Activated T-cell treated with anti-CD3 and anti-CD28 coated beads, Interleukin-2, amount 50 U/mL, for 4 hours (primary cell): ENCODE measurements at regions not wholly inside any gene's neighbourhood (a gene's known extent, or its start where the extent isn't known, plus 50 kb on each side); places are given as distances from the start of the nearest gene placed in this dataset.

ENCODE experiments used
- ATAC-seq, 2 donors: fragments of 200-7000 bp; cut with Tn5 transposase; one replicate each; pipeline ENCODE4 v1.10.0; 2021
- DNase-seq: peaks from one replicate; pipeline ENCODE4 v3.0.0-alpha.2; 2020
- H3K27me3 Mint-ChIP-seq: one replicate; pipeline ENCODE4 v1.8.0; 2021; ENCODE audit warnings: low read depth, mixed read lengths
- H3K36me3 Mint-ChIP-seq: one replicate; pipeline ENCODE4 v1.8.0; 2022; ENCODE audit warnings: mixed read lengths; ENCODE audit not compliant: insufficient read depth
- H3K4me1 Mint-ChIP-seq: one replicate; pipeline ENCODE4 v1.8.0; 2021; ENCODE audit warnings: low read depth, mixed read lengths
- H3K4me3 Mint-ChIP-seq: one replicate; pipeline ENCODE4 v1.8.0; 2021; ENCODE audit warnings: mild to moderate bottlenecking, moderate library complexity, mixed read lengths
- H3K9me3 Mint-ChIP-seq: one replicate; pipeline ENCODE4 v1.8.0; 2021; ENCODE audit warnings: mixed read lengths

- Mint-ChIP-seq H3K4me1 (no peaks in the 10 kb centered on the region), H3K4me3 (no peak overlapping the region), H3K27me3 (peaks cover 17% of the 10 kb centered on the region)
Observed at GRCh38 chr9:1619915-1620710, 395.0 kb upstream of the SMARCA2 start.

GRCh38 chr9:1637401-1637800 lies 377.7 kb upstream of the SMARCA2 start:
- Mint-ChIP-seq H3K36me3 (no peaks in the 10 kb centered on the region), H3K4me3 (no peak overlapping the region), H3K4me1 (no peaks in the 10 kb centered on the region), H3K9me3 (no peaks in the 10 kb centered on the region), H3K27me3 (peaks cover 3% of the 10 kb centered on the region)
- ATAC-seq = no peak
- no peak for DNase-seq

More at GRCh38 chr9:1619915-1620710, 395.0 kb upstream of the SMARCA2 start:
- Mint-ChIP-seq H3K36me3 (no peaks in the 10 kb centered on the region), H3K9me3 (no peaks in the 10 kb centered on the region)
- no peak for ATAC-seq
- DNase-seq = no peak

- no peaks in the 10 kb centered on the region for H3K36me3 Mint-ChIP-seq
- no peak for ATAC-seq
- no peak overlapping the region for H3K4me3 Mint-ChIP-seq
- H3K4me1 Mint-ChIP-seq = no peaks in the 10 kb centered on the region
- no peaks in the 10 kb centered on the region for H3K27me3 Mint-ChIP-seq
- H3K9me3 Mint-ChIP-seq = no peaks in the 10 kb centered on the region
- DNase-seq = no peak
Observed at GRCh38 chr9:1639166-1639565, 376.0 kb upstream of the SMARCA2 start.

GRCh38 chr9:1647776-1648175 lies 367.4 kb upstream of the SMARCA2 start:
- Mint-ChIP-seq H3K27me3 (no peaks in the 10 kb centered on the region), H3K4me1 (no peaks in the 10 kb centered on the region), H3K4me3 (no peak overlapping the region), H3K36me3 (no peaks in the 10 kb centered on the region), H3K9me3 (no peaks in the 10 kb centered on the region)
- DNase-seq = no peak
- ATAC-seq = no peak

- H3K36me3 Mint-ChIP-seq = no peaks in the 10 kb centered on the region
- H3K4me1 Mint-ChIP-seq = no peaks in the 10 kb centered on the region
Observed at GRCh38 chr9:1653282-1653681, 361.9 kb upstream of the SMARCA2 start.

GRCh38 chr9:1658661-1659362 lies 356.3 kb upstream of the SMARCA2 start:
- DNase-seq = no peak
- H3K4me3 Mint-ChIP-seq = no peak overlapping the region
- no peaks in the 10 kb centered on the region for H3K4me1 Mint-ChIP-seq
- ATAC-seq = no peak
- peaks cover 9% of the 10 kb centered on the region for H3K27me3 Mint-ChIP-seq
- no peaks in the 10 kb centered on the region for H3K36me3 Mint-ChIP-seq
- H3K9me3 Mint-ChIP-seq = no peaks in the 10 kb centered on the region

More at GRCh38 chr9:1653282-1653681, 361.9 kb upstream of the SMARCA2 start:
- Mint-ChIP-seq H3K4me3 (no peak overlapping the region), H3K27me3 (peaks cover 4% of the 10 kb centered on the region), H3K9me3 (no peaks in the 10 kb centered on the region)
- ATAC-seq (no peak), DNase-seq (no peak)

GRCh38 chr9:1659363-1659690 lies 355.8 kb upstream of the SMARCA2 start:
- peaks cover 5% of the 10 kb centered on the region for H3K9me3 Mint-ChIP-seq
- ATAC-seq (no peak), DNase-seq (no peak)
- H3K36me3 Mint-ChIP-seq = no peaks in the 10 kb centered on the region
- no peak overlapping the region for H3K4me3 Mint-ChIP-seq
- no peaks in the 10 kb centered on the region for H3K4me1 Mint-ChIP-seq
- peaks cover 9% of the 10 kb centered on the region for H3K27me3 Mint-ChIP-seq

GRCh38 chr9:1668441-1668840 lies 346.7 kb upstream of the SMARCA2 start:
- Mint-ChIP-seq H3K4me1 (no peaks in the 10 kb centered on the region), H3K27me3 (no peaks in the 10 kb centered on the region), H3K36me3 (no peaks in the 10 kb centered on the region), H3K9me3 (peaks cover 17% of the 10 kb centered on the region), H3K4me3 (no peak overlapping the region)
- DNase-seq (no peak), ATAC-seq (no peak)

- ATAC-seq = no peak
- H3K36me3 Mint-ChIP-seq = no peaks in the 10 kb centered on the region
- H3K4me3 Mint-ChIP-seq = no peak overlapping the region
- no peaks in the 10 kb centered on the region for H3K27me3 Mint-ChIP-seq
- no peaks in the 10 kb centered on the region for H3K4me1 Mint-ChIP-seq
- no peak for DNase-seq
- H3K9me3 Mint-ChIP-seq = no peaks in the 10 kb centered on the region
Observed at GRCh38 chr9:1673300-1673699, 341.8 kb upstream of the SMARCA2 start.

- H3K4me1 Mint-ChIP-seq = no peaks in the 10 kb centered on the region
- ATAC-seq (no peak), DNase-seq (no peak)
- no peaks in the 10 kb centered on the region for H3K9me3 Mint-ChIP-seq
- H3K36me3 Mint-ChIP-seq = no peaks in the 10 kb centered on the region
- H3K27me3 Mint-ChIP-seq = no peaks in the 10 kb centered on the region
- H3K4me3 Mint-ChIP-seq = no peak overlapping the region
Observed at GRCh38 chr9:1676771-1677170, 338.4 kb upstream of the SMARCA2 start.

- Mint-ChIP-seq H3K9me3 (no peaks in the 10 kb centered on the region), H3K36me3 (no peaks in the 10 kb centered on the region), H3K27me3 (peaks cover 6% of the 10 kb centered on the region), H3K4me1 (no peaks in the 10 kb centered on the region), H3K4me3 (no peak overlapping the region)
- no peak for DNase-seq
- ATAC-seq = no peak
Observed at GRCh38 chr9:1683951-1684350, 331.2 kb upstream of the SMARCA2 start.

- ATAC-seq = no peak
- Mint-ChIP-seq H3K36me3 (no peaks in the 10 kb centered on the region), H3K9me3 (no peaks in the 10 kb centered on the region), H3K4me1 (no peaks in the 10 kb centered on the region), H3K4me3 (no peak overlapping the region), H3K27me3 (peaks cover 6% of the 10 kb centered on the region)
- no peak for DNase-seq
Observed at GRCh38 chr9:1698991-1699390, 316.2 kb upstream of the SMARCA2 start.

- Mint-ChIP-seq H3K4me1 (no peaks in the 10 kb centered on the region), H3K27me3 (peaks cover 6% of the 10 kb centered on the region), H3K4me3 (no peak overlapping the region), H3K9me3 (no peaks in the 10 kb centered on the region), H3K36me3 (no peaks in the 10 kb centered on the region)
- ATAC-seq (no peak), DNase-seq (no peak)
Observed at GRCh38 chr9:1701113-1701512, 314.0 kb upstream of the SMARCA2 start.

- no peaks in the 10 kb centered on the region for H3K4me1 Mint-ChIP-seq
- no peak for ATAC-seq
- H3K4me3 Mint-ChIP-seq = no peak overlapping the region
- no peaks in the 10 kb centered on the region for H3K36me3 Mint-ChIP-seq
- peaks cover 6% of the 10 kb centered on the region for H3K27me3 Mint-ChIP-seq
- no peak for DNase-seq
- H3K9me3 Mint-ChIP-seq = no peaks in the 10 kb centered on the region
Observed at GRCh38 chr9:1702701-1703100, 312.4 kb upstream of the SMARCA2 start.

- no peaks in the 10 kb centered on the region for H3K9me3 Mint-ChIP-seq
Observed at GRCh38 chr9:1707291-1707690, 307.9 kb upstream of the SMARCA2 start.

More at GRCh38 chr9:1707291-1707690, 307.9 kb upstream of the SMARCA2 start:
- no peak for DNase-seq
- Mint-ChIP-seq H3K36me3 (no peaks in the 10 kb centered on the region), H3K4me1 (no peaks in the 10 kb centered on the region), H3K4me3 (no peak overlapping the region), H3K27me3 (peaks cover 4% of the 10 kb centered on the region)
- no peak for ATAC-seq
